ENCODE measurements at regions not wholly inside any gene's neighbourhood (a gene's known extent, or its start where the extent isn't known, plus 50 kb on each side); places are given as distances from the start of the nearest gene placed in this dataset.

- no peak for TF ChIP-seq CTCF (IDR thresholded peaks at IDR 0.05)
- TF ChIP-seq POLR2A (IDR thresholded peaks at IDR 0.05): no peak
Observed at GRCh38 chr9:26152350-26152749, 474.1 kb upstream of the TUSC1 start.

All from lower leg skin (tissue), 3 donors.